GM18870 (cell line): ENCODE measurements at regions not wholly inside any gene's neighbourhood (a gene's known extent, or its start where the extent isn't known, plus 50 kb on each side); places are given as distances from the start of the nearest gene placed in this dataset.

Experiments
- ATAC-seq: cut with Tn5 transposase; IDR thresholded peaks from one replicate; pipeline ENCODE4 v1.9.1; 2021; ENCODE audit warnings: moderate library complexity; ENCODE audit not compliant: unreplicated experiment

DNA sequence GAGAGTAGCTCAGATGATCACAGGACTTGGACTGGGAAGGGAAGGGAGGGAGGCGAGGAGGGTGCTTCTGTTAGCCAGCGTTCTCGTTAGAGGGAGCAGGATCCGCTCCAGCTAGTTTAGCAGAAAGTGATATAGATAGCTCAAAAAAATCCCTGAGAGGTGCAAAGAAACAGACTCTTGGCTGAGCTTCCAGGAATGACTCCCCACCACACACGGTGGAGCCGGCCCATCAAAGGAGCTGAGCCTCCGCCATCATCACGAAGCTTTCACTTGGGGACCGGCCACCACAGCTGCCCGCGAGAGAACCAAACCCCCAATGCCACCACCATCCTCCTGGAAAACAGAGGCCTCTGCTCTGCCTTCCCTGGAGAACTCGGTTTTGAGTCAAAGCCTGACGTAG is 124.6 kb upstream of the BCL2L14 start:
- ATAC-seq, result no peak

DNA sequence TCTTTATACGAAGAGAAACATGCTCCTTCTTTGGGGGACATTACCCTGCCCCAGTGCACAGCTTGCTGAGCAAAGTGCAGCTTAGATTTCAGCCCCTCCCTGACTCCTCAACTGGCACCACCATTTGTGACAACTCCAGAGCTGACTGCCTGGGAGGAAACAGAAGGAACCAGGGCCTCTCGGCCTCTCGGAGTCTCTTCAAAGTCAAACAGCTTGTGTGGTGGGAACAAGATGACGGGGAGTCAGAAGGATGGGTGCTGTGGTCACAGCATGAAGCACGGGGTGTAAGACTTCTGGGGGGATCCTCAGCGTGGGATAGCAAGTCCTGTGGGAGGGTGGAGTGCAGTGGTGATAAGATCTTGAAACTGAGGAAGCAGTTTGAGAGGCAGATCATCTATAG is 123.5 kb upstream of the BCL2L14 start:
- ATAC-seq, result no peak

DNA sequence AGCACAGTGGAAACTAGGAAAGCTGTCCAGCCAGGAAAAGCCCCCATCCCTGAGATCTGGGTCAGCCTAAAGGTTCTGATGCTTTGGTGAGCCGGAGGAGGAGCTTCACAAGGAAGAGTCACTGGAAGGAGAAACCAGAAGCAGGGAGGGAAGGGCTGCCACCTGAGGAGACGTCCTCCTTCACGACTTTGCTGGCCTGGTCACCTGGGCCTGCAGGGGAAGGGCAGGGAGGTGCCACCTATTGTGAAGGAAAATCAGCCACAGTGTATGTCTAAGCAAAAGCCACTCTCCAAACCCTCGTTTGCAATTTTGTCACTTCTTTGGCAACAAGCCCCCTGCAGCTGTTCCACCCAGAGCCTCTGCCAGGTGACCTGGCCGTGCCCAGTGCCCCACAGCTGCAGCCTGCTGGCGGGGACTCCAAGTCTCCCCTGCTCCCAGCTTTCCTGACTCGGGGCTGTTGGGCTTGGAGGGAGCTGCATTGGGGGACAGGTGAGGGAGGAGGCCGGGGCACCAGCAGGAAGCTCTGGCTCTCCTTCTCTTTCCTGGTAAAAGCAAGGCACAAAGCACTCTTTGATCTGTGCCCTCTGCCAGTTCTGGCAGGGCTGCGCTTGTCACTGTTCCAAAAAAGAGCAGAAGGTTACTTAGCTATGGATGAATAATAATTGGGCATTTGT is 120.9 kb upstream of the BCL2L14 start:
- no peak for ATAC-seq

DNA sequence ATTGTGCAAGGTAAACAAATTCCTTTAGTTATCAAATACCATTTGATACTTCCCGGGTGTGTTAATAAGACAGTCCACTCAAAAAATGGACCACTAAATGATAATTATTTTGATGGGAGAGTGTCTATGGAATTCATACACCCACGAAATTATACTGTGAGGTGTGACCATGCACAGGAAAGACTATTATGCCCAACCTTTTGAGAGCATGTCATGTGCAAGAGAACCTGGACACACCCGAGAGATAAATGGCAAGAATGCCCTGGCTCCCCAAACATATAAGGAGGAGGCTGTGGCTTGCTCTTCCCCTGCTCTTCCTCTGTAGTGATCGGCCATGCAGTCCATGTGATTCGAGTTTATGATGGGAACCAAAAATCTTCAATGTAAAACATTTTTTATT is 119.5 kb upstream of the BCL2L14 start:
- no peak for ATAC-seq

DNA sequence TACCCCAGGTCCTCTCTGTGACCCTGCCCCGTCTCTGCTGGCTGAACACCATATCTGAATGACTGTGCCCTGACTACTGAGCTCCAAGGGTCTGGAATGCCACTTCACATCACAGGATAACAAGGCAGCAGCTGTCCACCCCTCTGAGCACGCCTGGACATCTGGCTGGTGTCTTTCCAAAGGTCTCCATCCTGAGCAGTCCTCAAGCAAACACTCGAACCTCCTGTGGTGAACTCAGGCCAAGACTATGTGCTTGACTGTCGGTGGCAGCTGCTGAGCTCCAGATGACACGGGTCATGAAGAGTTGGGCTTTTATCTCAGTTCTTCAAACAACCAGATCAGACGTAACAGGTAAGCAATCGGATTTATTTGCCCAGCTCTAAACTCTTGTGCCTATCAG is 117.2 kb upstream of the BCL2L14 start:
- no peak for ATAC-seq

DNA sequence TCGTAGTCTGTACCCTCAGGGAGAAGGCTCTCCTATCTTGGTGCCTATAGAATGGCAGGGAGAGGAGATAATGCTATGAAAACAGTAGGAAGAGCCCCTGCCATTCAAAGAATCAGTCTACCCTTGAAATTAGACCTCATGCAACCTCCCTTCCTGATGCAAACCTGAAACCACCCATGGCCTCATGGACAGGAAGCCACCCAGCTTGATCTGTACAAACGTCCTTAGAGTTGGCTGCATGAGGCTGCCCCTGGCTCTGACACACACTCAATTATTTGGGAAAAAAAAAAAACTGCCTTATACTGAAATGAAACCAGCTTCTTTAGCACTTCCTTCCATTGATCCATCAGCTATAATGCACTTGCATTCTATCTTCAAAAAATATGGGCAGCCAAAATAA is 116.6 kb upstream of the BCL2L14 start:
- no peak for ATAC-seq

DNA sequence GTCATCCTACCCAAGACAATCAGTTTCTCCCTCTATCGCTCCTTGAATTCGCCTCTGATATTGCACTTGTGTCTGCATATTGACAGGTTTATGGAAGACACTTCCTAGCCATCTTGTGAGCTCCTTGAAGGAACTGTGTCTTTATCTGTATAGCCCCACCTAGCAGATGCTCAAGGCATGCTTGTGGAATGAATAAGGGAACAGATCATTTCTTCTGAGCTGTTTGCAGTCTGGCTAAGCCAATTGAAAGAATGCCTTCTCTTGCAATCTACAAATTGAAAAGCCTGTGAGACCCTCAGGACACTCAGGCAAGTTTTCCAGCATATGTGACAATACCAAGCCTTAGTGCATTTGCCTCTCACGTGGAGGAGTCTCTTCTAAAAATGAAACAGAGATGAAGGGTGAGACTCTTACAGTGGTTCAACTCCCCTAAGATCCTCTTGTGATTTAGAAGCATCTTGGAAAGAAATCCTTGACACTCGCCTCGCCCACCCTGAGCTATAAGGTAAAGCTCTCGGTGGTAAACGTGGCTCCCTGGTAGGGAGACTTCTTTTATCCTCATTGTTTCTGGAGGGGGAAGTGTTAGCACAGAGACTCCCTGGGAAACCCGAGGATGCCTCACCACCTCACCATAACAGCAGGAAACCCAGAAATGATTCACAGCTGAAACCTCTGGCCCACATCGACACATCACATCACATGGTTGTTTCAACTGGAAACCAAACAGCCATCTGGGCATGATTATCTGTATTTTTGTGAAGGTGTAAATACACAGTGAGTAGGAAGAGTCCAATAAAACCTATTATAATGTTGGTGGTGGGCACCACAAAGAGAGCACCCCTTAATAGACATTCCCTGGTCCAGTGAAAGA is 112.3 kb upstream of the BCL2L14 start:
- ATAC-seq, result peak; percentile 61

DNA sequence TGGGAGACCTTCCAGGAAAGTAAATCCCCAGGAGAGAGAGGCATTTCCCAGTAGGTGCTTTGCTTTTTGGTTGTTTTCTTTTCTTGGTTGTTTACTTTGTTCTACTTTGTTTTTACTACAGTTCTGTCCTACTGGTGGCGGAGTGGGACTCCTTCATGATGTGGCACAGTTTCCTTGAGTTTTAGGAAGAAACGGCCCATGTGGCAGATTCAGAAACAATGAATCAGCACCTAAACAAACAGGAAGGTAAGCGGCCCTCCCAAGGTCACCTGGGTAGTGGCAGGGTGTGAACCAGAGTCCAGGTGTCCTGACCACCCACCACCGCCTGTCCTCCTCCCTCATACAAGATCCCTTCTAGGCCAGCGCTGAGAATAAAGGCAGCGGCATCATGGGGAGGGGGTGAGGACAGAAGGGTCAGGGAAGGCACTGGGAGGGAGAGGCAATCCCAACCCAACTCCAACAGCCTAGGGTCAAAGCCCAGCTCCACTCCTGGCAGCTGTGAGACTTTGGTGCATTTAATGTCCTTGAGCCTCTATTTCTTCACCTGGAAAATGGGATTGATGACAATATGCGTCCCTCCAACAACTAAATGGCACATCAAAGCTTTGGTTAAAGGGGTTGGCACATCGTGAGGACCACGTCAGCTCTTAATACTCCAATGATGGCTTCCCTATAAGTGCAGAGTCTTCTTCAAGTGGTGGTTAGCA is 111.5 kb upstream of the BCL2L14 start:
- no peak for ATAC-seq

DNA sequence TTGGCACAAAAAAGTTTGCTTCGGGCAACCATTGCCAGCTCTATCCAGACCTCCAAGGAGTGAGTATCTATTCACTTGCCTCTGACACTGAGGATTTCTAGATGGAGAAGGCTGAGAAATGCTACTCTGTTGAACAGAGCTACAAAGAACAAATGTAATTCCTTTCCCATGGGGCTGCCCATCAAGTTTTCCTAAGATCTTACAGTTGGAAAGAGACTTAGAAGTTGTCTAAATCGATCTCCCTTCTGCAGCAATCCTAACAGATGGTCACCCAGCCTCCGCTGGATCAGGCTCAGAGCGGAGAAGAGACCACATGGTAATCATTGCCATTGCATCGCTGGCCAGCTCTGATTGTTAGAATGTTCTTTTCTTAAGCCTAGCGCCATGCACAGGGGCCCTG is 110.1 kb upstream of the BCL2L14 start:
- ATAC-seq, result no peak

DNA sequence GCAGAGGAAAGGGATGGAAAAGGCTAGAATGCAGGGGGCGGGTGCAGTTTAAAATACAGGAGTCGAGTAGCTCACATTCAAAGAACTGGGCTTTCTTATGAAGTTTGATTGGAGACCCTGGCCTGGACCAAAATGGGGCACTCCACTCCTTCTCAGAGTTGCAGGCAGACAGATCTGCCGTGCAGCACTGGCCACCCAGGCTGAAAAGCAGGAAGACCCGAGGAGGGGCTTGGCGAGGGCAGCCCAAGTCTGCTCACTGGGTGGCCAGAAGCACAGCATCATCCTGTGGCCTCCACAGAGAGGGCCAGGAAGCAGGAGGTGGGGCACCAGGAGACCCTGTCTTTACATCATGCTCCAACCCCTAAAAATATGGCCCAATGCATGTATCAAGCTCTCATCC is 109.1 kb upstream of the BCL2L14 start:
- no peak for ATAC-seq

DNA sequence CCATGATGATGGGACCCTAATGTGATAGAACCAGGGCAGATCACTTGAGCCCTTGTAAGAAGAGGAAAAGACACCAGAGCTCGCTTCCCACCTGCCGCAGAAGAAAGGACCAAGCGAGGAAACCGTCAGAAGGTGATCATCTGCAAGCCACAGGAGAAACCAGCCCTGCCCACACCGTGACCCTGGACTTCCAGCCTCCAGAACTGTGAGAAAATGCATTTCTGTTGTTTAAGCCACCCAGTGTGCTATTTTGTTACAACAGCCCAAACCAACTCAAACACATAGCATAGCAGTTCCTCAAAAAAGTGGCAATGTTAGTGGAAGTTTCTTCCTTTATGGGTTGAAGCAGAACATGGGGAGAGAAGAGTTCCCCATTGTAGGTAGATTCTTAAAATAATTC is 107.9 kb upstream of the BCL2L14 start:
- no peak for ATAC-seq

DNA sequence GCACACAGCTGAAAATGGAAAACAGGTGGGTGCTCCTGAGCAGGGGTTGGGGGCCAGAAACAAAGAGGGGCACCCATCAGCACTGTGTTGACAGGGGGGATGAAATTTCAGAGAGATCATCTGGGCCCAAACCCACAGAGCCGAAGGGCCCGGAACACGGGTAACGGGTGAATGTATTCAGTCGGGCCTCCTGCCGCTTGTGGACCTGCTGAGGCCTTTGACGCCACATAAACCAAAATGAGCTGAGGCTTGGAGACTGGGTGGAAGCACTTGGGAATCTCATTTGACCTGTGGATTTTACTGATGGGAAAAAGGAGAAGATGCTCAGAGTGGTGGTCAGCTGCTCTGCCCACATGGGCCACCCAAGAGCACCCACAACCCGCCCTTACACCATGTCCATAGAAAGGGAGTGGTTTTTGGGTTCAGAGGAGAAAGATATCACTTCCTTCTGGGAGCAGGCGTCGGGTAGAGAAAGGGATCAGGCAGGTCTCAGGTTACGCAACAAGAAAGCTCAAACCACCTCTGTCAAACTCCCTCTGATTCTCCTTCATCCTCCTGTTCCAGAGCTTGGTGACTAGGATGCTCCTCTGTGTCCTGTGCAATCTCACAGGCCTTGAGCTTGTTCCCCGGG is 106.8 kb upstream of the BCL2L14 start:
- ATAC-seq, result no peak

DNA sequence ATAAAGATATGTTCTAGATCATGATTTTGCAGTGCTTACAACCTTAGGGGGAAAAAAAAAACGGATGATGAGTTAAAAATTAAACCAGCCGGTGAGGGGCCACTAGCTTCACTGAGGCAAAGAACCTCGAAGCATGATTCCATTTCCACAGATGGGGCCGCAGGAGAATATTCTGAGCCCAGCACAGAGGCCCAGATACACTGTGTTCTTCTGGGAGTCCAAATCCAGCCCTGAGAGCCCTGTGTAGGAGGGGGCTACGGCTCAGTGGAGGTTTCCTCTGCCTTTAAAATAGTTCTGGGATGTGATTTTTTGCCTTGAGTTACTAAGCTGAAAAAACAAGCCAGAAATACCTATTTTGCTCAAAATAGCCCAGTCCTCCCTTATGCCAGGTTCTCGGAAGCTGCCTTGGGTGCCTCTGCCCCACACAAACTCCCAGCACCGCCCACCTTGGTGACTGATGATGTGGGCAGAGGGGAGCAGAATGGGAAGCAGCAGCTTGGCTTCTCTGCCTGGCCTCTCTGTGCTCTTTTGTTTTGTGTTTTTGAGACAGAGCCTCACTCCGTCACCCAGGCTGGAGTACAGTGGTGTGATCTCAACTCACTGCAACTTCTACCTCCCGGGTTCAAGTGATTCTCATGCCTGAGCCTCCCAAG is 105.4 kb upstream of the BCL2L14 start:
- ATAC-seq, result no peak

DNA sequence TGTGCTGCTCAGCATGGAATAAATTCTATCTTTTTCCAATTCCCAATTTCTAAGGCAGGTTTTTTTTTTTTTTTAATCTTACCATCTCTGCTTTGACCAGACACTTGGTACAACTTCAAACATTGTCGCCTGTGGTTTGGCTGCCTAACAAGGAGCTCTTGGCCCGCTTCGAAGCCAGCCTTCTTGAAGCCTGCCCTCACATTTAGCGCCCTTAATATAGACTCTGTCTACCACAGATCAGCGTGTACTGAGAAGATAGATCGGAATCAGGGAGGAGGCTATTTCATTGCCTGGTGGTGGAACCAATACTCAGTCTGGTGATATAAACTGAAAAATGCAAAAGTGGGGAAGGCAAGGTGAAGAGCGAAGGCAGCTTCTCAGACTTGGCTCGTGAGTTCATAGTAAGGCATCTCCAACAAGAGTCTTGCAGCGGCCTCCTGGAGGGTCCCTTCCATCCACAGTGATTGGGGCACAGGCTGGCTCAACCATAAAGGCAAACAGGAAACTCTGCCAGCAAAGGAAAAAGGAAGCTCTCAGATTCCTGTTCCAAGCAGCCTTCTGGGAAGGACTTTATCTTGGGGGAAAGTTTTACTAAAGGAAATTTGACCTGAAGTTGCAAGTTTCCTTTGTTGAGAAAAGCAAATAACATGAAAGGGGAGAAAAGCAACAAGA is 103.2 kb upstream of the BCL2L14 start:
- no peak for ATAC-seq

DNA sequence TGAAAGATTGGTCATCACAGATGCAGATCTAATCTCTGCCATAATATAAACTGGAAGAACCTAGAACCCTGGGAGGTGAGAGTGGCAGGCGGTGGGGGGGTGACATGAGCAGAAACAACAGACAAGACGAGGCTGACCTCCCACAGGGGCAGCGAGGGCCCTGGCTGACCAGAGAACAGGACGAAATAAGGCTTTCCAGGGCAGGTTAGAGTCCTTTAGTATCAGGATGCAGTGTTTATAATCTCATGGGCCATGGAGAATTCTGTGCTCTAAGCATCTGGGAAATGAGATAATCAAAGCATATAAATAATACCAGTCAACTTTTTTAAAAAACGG is 102.7 kb upstream of the BCL2L14 start:
- no peak for ATAC-seq

DNA sequence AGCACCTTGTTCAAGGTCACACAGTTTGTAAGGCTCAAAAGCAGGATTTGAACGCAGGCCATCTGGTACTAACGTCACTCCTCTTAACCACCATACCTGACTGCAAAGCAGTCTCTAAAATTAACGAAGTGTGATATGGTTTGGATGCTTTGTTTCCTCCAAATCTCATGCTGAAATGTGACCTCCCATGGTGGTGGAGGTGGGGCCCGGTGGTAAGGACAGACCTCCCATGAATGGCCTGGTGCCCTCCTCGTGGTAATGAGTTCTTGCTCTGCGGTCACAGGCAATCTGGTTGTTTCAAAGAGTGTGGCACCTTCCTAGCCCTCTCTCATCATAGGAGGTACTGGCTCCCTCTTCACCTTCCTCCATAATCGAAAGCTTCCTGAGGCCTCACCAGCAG is 102.2 kb upstream of the BCL2L14 start:
- ATAC-seq, result no peak

DNA sequence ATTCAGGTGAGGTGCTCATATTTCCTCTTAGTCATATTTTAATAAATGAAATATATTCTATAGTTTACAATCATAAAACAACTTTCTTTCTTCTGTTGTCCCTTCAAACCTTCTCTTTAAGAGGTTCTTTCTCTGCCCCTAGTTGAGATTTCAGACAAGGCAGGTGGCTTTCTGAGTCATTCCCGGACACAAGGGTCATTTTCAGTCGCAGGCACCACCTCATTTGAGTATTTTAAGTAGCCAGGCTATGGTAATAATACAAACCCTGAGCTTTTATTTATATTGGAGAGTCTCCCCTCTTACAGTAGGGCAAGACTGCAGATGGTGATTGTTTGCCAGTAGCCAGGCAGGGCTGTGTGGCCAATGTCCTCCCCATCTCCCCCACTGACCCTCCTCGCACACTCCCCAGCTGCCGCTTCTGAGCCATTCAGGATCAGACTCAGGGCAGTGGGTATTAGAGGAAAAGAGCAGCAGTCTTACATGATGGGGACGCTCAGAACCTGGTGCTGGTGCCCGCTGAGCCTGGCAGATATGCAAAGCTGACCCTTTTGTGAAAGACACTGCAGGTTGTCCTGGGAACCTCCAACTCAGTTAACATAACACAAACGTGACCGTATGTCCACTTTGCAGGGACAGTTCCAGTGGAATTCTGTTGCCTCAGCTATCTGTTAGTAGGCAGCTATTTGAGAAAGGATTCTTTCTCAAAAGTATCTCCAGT is 101.1 kb upstream of the BCL2L14 start:
- peak; percentile 65 for ATAC-seq

DNA sequence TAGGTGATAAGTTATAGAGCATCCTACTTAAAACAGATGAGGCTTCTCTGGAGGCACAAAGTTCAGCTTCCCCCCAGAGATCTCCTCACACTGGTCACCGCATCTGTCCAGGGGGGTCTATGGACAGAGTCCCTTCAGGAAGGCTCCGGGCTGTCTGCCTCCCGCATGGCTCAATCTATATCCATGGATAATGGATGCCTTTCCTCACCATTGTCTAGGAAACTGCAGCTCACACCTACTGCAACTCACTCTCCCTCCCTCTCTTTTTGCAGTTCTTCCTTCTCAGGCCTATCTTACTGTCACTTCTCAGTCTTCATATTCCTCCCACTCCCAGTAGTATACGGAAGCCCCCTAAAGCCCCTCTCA is 100.6 kb upstream of the BCL2L14 start:
- no peak for ATAC-seq

DNA sequence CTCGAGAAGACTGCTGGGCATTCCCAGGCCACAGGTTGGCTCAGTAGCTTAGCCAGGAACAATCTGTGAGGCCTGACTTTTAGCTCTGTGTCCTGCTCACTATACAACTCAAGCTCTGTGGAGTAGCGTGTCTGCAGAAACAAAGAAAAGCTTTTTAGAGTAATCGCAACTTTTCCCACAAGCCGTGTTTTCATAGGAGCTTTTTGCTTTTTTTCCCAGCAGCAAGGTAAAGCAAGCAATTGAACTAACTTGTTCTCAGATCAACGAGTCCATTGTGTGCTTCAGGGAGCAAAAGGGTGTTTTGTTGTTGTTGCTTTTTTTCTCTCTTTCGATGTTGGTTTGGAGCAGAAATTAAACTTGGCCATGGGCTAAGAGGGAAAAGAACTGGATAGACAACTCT is 97.3 kb upstream of the BCL2L14 start:
- ATAC-seq, result no peak

DNA sequence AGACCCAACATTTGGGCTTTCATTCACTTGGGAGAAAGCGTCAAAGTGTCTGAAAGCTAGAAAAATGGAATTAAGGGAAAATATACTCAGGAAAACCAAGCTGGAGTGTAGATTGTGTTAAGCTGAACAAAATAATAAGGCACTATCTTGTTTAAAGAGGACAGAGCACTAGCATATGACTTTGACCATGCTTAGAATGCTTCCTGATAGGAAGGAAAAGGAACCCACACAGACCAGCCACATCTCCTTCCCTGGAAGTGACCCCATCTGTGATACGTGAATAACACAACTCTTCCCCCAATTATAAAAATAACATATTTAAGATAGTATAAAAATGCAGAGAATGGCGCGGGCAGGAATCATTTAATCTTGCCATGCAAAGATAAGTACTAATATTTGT is 94.7 kb upstream of the BCL2L14 start:
- ATAC-seq, result no peak
